PC-9 (cell line): ENCODE measurements at regions not wholly inside any gene's neighbourhood (a gene's known extent, or its start where the extent isn't known, plus 50 kb on each side); places are given as distances from the start of the nearest gene placed in this dataset.

Experiments
- BruUV-seq: library from RNA; stranded (reverse); fragments of 400-500 nt; replicated peaks from 2 replicates; lab custom pipeline; 2021; lab: Mats Ljungman, UMichigan
- CTCF ChIA-PET: fragments of 300-600 bp; sonication (Branson Sonifier 250); formaldehyde crosslinking; loops from one replicate; lab custom pipeline; 2022; ENCODE audit warnings: antibody characterized with exemption; lab: Charles Lee
- POLR2A ChIA-PET: fragments of 300-600 bp; sonication (Branson Sonifier 250); formaldehyde crosslinking; loops from one replicate; lab custom pipeline; 2022; ENCODE audit warnings: antibody characterized with exemption; ENCODE audit not compliant: unreplicated experiment; lab: Charles Lee
- DNase-seq, 2 experiments: peaks; one replicate each; pipeline versions ENCODE4 v3.0.0 to v3.0.0-alpha.2; 2015 to 2022; ENCODE audit warnings: mixed read lengths in 1 of 2
- H2AFZ ChIP-seq: fragments of 200-600 bp; sonication (generic); 2 replicates; pipeline ENCODE4 v1.8.1; 2017; ENCODE audit warnings: antibody characterized with exemption
- H3F3A ChIP-seq: fragments of 200-600 bp; sonication (generic); 2 replicates; pipeline ENCODE4 v1.8.1; 2017; ENCODE audit warnings: antibody characterized with exemption, mild to moderate bottlenecking, low read depth; ENCODE audit not compliant: insufficient read depth
- H3K27ac ChIP-seq: fragments of 200-600 bp; sonication (generic); 2 replicates; pipeline ENCODE4 v1.6.1; 2016; ENCODE audit warnings: mixed run types
- H3K27me3 ChIP-seq: fragments of 200-600 bp; sonication (generic); 2 replicates; pipeline ENCODE4 v1.6.1; 2016; ENCODE audit warnings: low read depth, mixed run types; ENCODE audit not compliant: insufficient read depth
- H3K36me3 ChIP-seq: fragments of 200-600 bp; sonication (generic); 2 replicates; pipeline ENCODE4 v1.6.1; 2016; ENCODE audit warnings: low read depth, mixed run types
- H3K4me1 ChIP-seq: fragments of 200-600 bp; sonication (generic); replicated peaks from 2 replicates; pipeline ENCODE4 v1.6.1; 2016; ENCODE audit warnings: mixed run types; ENCODE audit not compliant: insufficient read depth
- H3K4me2 ChIP-seq: fragments of 200-600 bp; sonication (generic); 2 replicates; pipeline ENCODE4 v1.6.1; 2017; ENCODE audit warnings: mixed run types
- H3K4me3 ChIP-seq: fragments of 200-600 bp; sonication (generic); 2 replicates; pipeline ENCODE4 v1.6.1; 2016; ENCODE audit warnings: mixed run types
- H3K79me2 ChIP-seq: fragments of 200-600 bp; sonication (generic); 2 replicates; pipeline ENCODE4 v1.6.1; 2017; ENCODE audit warnings: low read depth, mixed run types
- H3K9me2 ChIP-seq: fragments of 200-600 bp; sonication (generic); 2 replicates; pipeline ENCODE4 v1.8.1; 2017; ENCODE audit warnings: mild to moderate bottlenecking; ENCODE audit not compliant: insufficient read depth
- H3K9me3 ChIP-seq: fragments of 200-600 bp; sonication (generic); 2 replicates; pipeline ENCODE4 v1.8.1; 2016; ENCODE audit warnings: low read depth; ENCODE audit not compliant: insufficient read depth
- H4K20me1 ChIP-seq: fragments of 200-600 bp; sonication (generic); 2 replicates; pipeline ENCODE4 v1.8.1; 2017; ENCODE audit not compliant: insufficient read depth
- CTCF ChIP-seq: fragments of 200-600 bp; sonication (generic); conservative IDR thresholded peaks from 2 replicates; pipeline ENCODE4 v1.6.1; 2017; ENCODE audit warnings: mixed run types, antibody characterized with exemption, mild to moderate bottlenecking, moderate library complexity
- EZH2 ChIP-seq: fragments of 200-600 bp; sonication (generic); IDR thresholded peaks from 2 replicates; pipeline ENCODE4 v1.8.0; 2017; ENCODE audit warnings: antibody characterized with exemption, low read depth
- intact Hi-C: fragments of 100-400 bp; cut with micrococcal nuclease; formaldehyde crosslinking; loops from one replicate; pipeline ENCODE4 v1.10.0; 2022; ENCODE audit not compliant: unreplicated experiment

- H3K4me2 ChIP-seq = no peak overlapping the region
- no peak for DNase-seq
- no peaks in the 10 kb centered on the region for H3F3A ChIP-seq
- no TSS peak for BruUV-seq
- no peak overlapping the region for H2AFZ ChIP-seq
- H3K9me2 ChIP-seq = no peaks in the 10 kb centered on the region
- H3K27me3 ChIP-seq = no peaks in the 10 kb centered on the region
- no peak overlapping the region for H3K27ac ChIP-seq
- H3K36me3 ChIP-seq = no peaks in the 10 kb centered on the region
- no peak for TF ChIP-seq EZH2
- no peak for TF ChIP-seq CTCF
- ChIA-PET CTCF (no interaction called here), POLR2A (no interaction called here)
- no peaks in the 10 kb centered on the region for H4K20me1 ChIP-seq
- no peaks in the 10 kb centered on the region for H3K9me3 ChIP-seq
- H3K4me1 ChIP-seq = no peaks in the 10 kb centered on the region
- no peaks in the 10 kb centered on the region for H3K79me2 ChIP-seq
- H3K4me3 ChIP-seq = no peak overlapping the region
- intact Hi-C loops = no loop called here
These were observed 961.4 kb downstream of the DSC3 start for GRCh38 chr18:30081122-30081521.

- Histone ChIP-seq H3F3A (no peaks in the 10 kb centered on the region), H2AFZ (no peak overlapping the region), H3K79me2 (no peaks in the 10 kb centered on the region), H3K4me2 (no peak overlapping the region), H3K9me3 (no peaks in the 10 kb centered on the region), H3K36me3 (no peaks in the 10 kb centered on the region), H3K9me2 (no peaks in the 10 kb centered on the region), H3K4me3 (no peak overlapping the region), H3K4me1 (no peaks in the 10 kb centered on the region), H4K20me1 (no peaks in the 10 kb centered on the region), H3K27ac (no peak overlapping the region), H3K27me3 (no peaks in the 10 kb centered on the region)
- no TSS peak for BruUV-seq
- TF ChIP-seq CTCF (no peak), EZH2 (no peak)
- no peak for DNase-seq
- CTCF ChIA-PET = no interaction called here
- POLR2A ChIA-PET = no interaction called here
- intact Hi-C loops = no loop called here
These were observed 969.7 kb downstream of the DSC3 start for GRCh38 chr18:30072609-30073385.

- Histone ChIP-seq H4K20me1 (no peaks in the 10 kb centered on the region), H3K27me3 (no peaks in the 10 kb centered on the region), H3K36me3 (no peaks in the 10 kb centered on the region), H3F3A (no peaks in the 10 kb centered on the region), H3K4me3 (no peak overlapping the region), H3K9me2 (no peaks in the 10 kb centered on the region), H3K9me3 (no peaks in the 10 kb centered on the region), H3K79me2 (no peaks in the 10 kb centered on the region), H3K4me2 (no peak overlapping the region), H2AFZ (no peak overlapping the region), H3K4me1 (no peaks in the 10 kb centered on the region), H3K27ac (no peak overlapping the region)
- BruUV-seq = no TSS peak
- ChIA-PET CTCF (no interaction called here), POLR2A (no interaction called here)
- no peak for TF ChIP-seq EZH2
- no peak for TF ChIP-seq CTCF
- no peak for DNase-seq
- intact Hi-C loops = no loop called here
These were observed 976.3 kb downstream of the DSC3 start for GRCh38 chr18:30066288-30066687.
